ENCODE measurements at regions not wholly inside any gene's neighbourhood (a gene's known extent, or its start where the extent isn't known, plus 50 kb on each side); places are given as distances from the start of the nearest gene placed in this dataset.

DNA sequence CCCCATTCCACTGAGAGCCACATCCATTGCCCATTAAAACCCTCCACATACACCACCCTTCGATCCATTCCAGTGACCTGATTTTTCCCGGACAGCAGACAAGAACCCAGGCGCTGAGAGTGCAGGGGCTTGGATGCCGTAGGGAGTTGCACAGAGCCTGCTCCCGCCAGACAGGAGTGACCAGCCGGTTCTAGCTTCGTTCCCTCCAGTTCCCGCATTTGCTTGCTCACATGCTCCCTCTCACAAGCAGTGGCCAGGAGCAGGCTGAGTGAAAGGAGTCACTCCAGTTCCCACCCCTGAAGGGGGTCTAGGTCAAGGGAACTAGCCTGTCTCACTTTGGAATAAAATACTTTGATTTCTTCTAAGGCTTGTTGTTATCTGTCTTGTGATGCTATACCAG lies 119.5 kb downstream of the SKIDA1 start:
- Mint-ChIP-seq H3K4me3 (no peak overlapping the region), H3K27ac (no peak overlapping the region), H3K27me3 (ENCODE audit: low read depth) (no peaks in the 10 kb centered on the region), H3K4me1 (peaks cover 25% of the 10 kb centered on the region), H3K36me3 (peaks cover 2% of the 10 kb centered on the region), H3K9me3 (peaks cover 21% of the 10 kb centered on the region)
- no peak for TF ChIP-seq CTCF (IDR thresholded peaks at IDR 0.05; ENCODE audit: unreplicated experiment)
- no peak for DNase-seq (ENCODE audit: low spot score in 2 of 2, unreplicated experiment in 2 of 2)

GRCh38 chr10:21403256-21404015 lies 122.0 kb downstream of the SKIDA1 start:
- no peak for TF ChIP-seq CTCF (IDR thresholded peaks at IDR 0.05; ENCODE audit: unreplicated experiment)

GRCh38 chr10:21402606-21403083 lies 122.8 kb downstream of the SKIDA1 start:
- Mint-ChIP-seq H3K4me1 (peaks cover 38% of the 10 kb centered on the region), H3K36me3 (peaks cover 2% of the 10 kb centered on the region), H3K27ac (peak overlapping the region; percentile 41), H3K27me3 (ENCODE audit: low read depth) (no peaks in the 10 kb centered on the region), H3K4me3 (no peak overlapping the region), H3K9me3 (peaks cover 18% of the 10 kb centered on the region)
- no peak for DNase-seq (ENCODE audit: low spot score in 2 of 2, unreplicated experiment in 2 of 2)
- TF ChIP-seq CTCF (IDR thresholded peaks at IDR 0.05; ENCODE audit: unreplicated experiment), result no peak

More at GRCh38 chr10:21403256-21404015, 122.0 kb downstream of the SKIDA1 start:
- Mint-ChIP-seq H3K27me3 (ENCODE audit: low read depth) (no peaks in the 10 kb centered on the region), H3K36me3 (peaks cover 2% of the 10 kb centered on the region), H3K4me3 (no peak overlapping the region), H3K4me1 (peaks cover 40% of the 10 kb centered on the region), H3K27ac (peak overlapping the region; percentile 41), H3K9me3 (peaks cover 21% of the 10 kb centered on the region)
- DNase-seq (ENCODE audit: low spot score in 2 of 2, unreplicated experiment in 2 of 2), result no peak

DNA sequence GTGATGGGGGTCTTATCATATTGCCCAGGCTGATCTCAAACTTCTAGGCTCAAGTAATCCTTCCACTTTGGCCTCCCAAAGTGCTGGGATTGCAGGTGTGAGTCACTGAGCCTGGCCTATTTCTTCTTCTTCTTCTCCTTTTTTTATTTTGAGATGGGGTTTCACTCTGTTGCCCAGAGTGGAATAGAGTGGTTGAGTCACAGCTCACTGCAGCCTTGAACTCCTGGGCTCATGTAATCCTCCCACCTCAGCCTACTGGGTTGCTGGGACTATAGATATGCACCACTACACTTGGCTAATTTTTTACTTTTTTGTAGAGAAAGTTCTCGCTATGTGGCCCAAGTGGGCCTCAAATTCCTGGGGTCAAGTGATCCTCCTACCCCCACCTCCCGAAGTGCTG lies 124.3 kb downstream of the SKIDA1 start:
- H3K4me1 Mint-ChIP-seq, result peaks cover 41% of the 10 kb centered on the region
- DNase-seq (ENCODE audit: low spot score in 2 of 2, unreplicated experiment in 2 of 2), result no peak
- peaks cover 12% of the 10 kb centered on the region for H3K9me3 Mint-ChIP-seq
- H3K27me3 Mint-ChIP-seq (ENCODE audit: low read depth), result no peaks in the 10 kb centered on the region
- H3K36me3 Mint-ChIP-seq, result peaks cover under 1% of the 10 kb centered on the region
- H3K4me3 Mint-ChIP-seq, result no peak overlapping the region
- no peak for TF ChIP-seq CTCF (IDR thresholded peaks at IDR 0.05; ENCODE audit: unreplicated experiment)
- H3K27ac Mint-ChIP-seq, result peak overlapping the region; percentile 78

GRCh38 chr10:21399392-21400035 lies 126.0 kb downstream of the SKIDA1 start:
- Mint-ChIP-seq H3K4me3 (no peak overlapping the region), H3K9me3 (peaks cover 13% of the 10 kb centered on the region), H3K27ac (peak overlapping the region; percentile 97), H3K4me1 (peaks cover 41% of the 10 kb centered on the region), H3K36me3 (peaks cover 5% of the 10 kb centered on the region), H3K27me3 (ENCODE audit: low read depth) (no peaks in the 10 kb centered on the region)
- peak; percentile 41 to 57 for DNase-seq (ENCODE audit: low spot score in 2 of 2, unreplicated experiment in 2 of 2)
- TF ChIP-seq CTCF (IDR thresholded peaks at IDR 0.05; ENCODE audit: unreplicated experiment), result no peak
